Gastroesophageal sphincter (tissue), 3 donors: ENCODE measurements at regions not wholly inside any gene's neighbourhood (a gene's known extent, or its start where the extent isn't known, plus 50 kb on each side); places are given as distances from the start of the nearest gene placed in this dataset.

Experiments used
- CTCF ChIP-seq, 4 experiments: fragments of 200-600 bp in 2 of 4; fragments of 450-650 bp in 2 of 4; sonication (generic) in 1 of 4; IDR thresholded peaks; one replicate each; pipeline ENCODE4 v1.5.1; 2017 to 2019; ENCODE audit warnings: antibody characterized with exemption in 4 of 4, mild to moderate bottlenecking in 2 of 4, moderate library complexity in 2 of 4
- EP300 ChIP-seq: sonication (generic); formaldehyde crosslinking; IDR thresholded peaks from one replicate; pipeline ENCODE4 v1.6.1; 2017; ENCODE audit warnings: antibody characterized with exemption, mild to moderate bottlenecking
- POLR2A ChIP-seq, 2 donors: fragments of 450-650 bp; IDR thresholded peaks; one replicate each; pipeline ENCODE4 v1.6.1; 2017; ENCODE audit warnings: antibody characterized with exemption in 2 of 2, mild to moderate bottlenecking in 2 of 2, moderate library complexity in 1 of 2
- POLR2AphosphoS5 ChIP-seq: sonication (generic); formaldehyde crosslinking; IDR thresholded peaks from one replicate; pipeline ENCODE4 v1.6.1; 2017; ENCODE audit warnings: antibody characterized with exemption

GRCh38 chr17:27232328-27232727, 61.6 kb upstream of the WSB1 start:
- TF ChIP-seq POLR2A (IDR thresholded peaks at IDR 0.05), result no peak
- TF ChIP-seq CTCF (IDR thresholded peaks at IDR 0.05), result no peak
- no peak for TF ChIP-seq POLR2AphosphoS5
- no peak for TF ChIP-seq EP300
